Uterus (tissue), 2 donors: ENCODE measurements at regions not wholly inside any gene's neighbourhood (a gene's known extent, or its start where the extent isn't known, plus 50 kb on each side); places are given as distances from the start of the nearest gene placed in this dataset.

Experiments
- CTCF ChIP-seq, 4 experiments: fragments of 200-600 bp in 2 of 4; fragments of 450-650 bp in 2 of 4; sonication (generic) in 2 of 4; IDR thresholded peaks; one replicate each; pipeline ENCODE4 v1.5.1; 2016 to 2019; ENCODE audit warnings: antibody characterized with exemption in 4 of 4, mild to moderate bottlenecking in 2 of 4, moderate library complexity in 1 of 4
- POLR2A ChIP-seq, 2 donors: fragments of 450-650 bp; IDR thresholded peaks; one replicate each; pipeline ENCODE4 v1.6.1; 2016; ENCODE audit warnings: antibody characterized with exemption in 2 of 2, mild to moderate bottlenecking in 1 of 2, moderate library complexity in 1 of 2

DNA sequence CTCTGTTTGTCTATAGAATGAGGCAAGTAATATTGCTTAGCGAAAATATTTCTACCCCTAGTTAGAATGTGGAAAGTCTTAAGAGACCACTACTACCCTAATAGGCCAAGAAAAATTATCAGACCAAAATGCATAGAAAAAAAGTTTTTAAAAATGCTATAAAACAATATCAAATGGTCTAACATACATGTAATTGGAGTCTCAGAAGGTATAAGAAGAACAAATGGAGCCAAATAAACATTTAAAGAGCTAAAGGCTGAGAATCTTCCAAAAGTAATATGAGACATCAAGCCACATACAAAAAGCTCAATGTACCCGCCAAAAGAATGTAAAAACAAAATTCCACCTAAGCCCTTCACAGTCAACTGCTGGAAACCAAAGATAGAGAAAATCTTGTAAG is 133.5 kb upstream of the GADL1 start:
- TF ChIP-seq POLR2A (IDR thresholded peaks at IDR 0.05): no peak
- no peak for TF ChIP-seq CTCF (IDR thresholded peaks at IDR 0.05)
